ENCODE measurements at regions not wholly inside any gene's neighbourhood (a gene's known extent, or its start where the extent isn't known, plus 50 kb on each side); places are given as distances from the start of the nearest gene placed in this dataset.

- Histone ChIP-seq H3K27me3 (no peaks in the 10 kb centered on the region), H3K4me1 (no peaks in the 10 kb centered on the region), H3K36me3 (no peaks in the 10 kb centered on the region), H3K27ac (no peak overlapping the region), H3K4me3 (no peak overlapping the region), H3K9me3 (no peaks in the 10 kb centered on the region)
- no peak for ATAC-seq
- no peak for DNase-seq
- intact Hi-C loops (cut with DNase I): no loop called here
- no peak for TF ChIP-seq CTCF (IDR thresholded peaks at IDR 0.05)
These were observed 319.3 kb downstream of the TDRD3 start for GRCh38 chr13:60716313-60716712.

DNA sequence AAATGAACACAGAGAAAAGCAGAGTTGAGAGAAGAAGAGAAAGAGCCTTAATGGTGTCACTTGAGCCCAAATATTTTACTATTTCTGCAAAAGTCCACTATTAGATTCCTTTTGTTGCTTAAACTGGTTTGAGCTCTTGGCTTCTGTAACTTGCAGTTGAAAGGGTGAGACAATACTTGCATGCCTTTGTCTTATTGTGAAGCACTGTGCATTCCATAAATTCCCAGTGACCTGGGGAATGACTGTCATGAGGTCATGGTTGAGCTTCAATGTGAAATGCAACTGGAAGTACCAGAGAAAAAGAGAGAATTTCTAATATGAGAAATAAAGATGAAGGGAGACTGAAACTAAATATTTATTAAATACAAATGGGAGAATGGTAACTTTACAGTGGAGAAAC is 310.9 kb downstream of the TDRD3 start:
- H3K9me3 ChIP-seq: no peaks in the 10 kb centered on the region
- no peak overlapping the region for H3K27ac ChIP-seq
- ATAC-seq (no peak), DNase-seq (no peak)
- no peak for TF ChIP-seq CTCF (IDR thresholded peaks at IDR 0.05)
- H3K27me3 ChIP-seq: no peaks in the 10 kb centered on the region
- intact Hi-C loops (cut with DNase I): no loop called here
- H3K36me3 ChIP-seq: no peaks in the 10 kb centered on the region
- H3K4me3 ChIP-seq: no peak overlapping the region
- no peaks in the 10 kb centered on the region for H3K4me1 ChIP-seq

DNA sequence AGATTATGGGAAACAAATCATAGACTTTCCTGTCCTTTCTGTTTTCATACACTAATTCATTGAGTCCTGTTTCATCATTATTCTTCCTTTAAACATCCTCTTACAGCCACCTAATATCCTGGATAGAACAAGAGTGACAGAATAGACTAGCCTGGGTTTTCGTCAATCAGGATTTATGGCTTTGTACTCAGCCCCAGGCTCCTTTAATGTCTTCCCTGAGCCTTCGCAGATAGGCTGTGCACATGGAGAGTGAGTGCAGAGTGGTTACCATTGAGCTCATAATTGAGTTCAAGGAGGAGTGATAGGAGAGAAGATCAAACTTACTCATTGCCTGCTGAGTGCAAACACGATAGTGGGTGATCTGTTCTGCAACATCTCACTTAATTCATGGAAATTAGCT is 304.9 kb downstream of the TDRD3 start:
- intact Hi-C loops (cut with DNase I): no loop called here

GRCh38 chr13:60700994-60701393 is 304.0 kb downstream of the TDRD3 start:
- no peak for ATAC-seq
- no peaks in the 10 kb centered on the region for H3K9me3 ChIP-seq
- no peaks in the 10 kb centered on the region for H3K27me3 ChIP-seq
- H3K4me3 ChIP-seq: no peak overlapping the region
- no peak for TF ChIP-seq CTCF (IDR thresholded peaks at IDR 0.05)
- no peaks in the 10 kb centered on the region for H3K4me1 ChIP-seq
- H3K27ac ChIP-seq: no peak overlapping the region
- DNase-seq: no peak
- no peaks in the 10 kb centered on the region for H3K36me3 ChIP-seq
- intact Hi-C loops (cut with DNase I): no loop called here

More for the DNA sequence above, 304.9 kb downstream of the TDRD3 start:
- Histone ChIP-seq H3K9me3 (no peaks in the 10 kb centered on the region), H3K27ac (no peak overlapping the region), H3K4me1 (no peaks in the 10 kb centered on the region), H3K27me3 (no peaks in the 10 kb centered on the region), H3K4me3 (no peak overlapping the region), H3K36me3 (no peaks in the 10 kb centered on the region)
- no peak for DNase-seq
- TF ChIP-seq CTCF (IDR thresholded peaks at IDR 0.05): no peak
- no peak for ATAC-seq

- intact Hi-C loops (cut with DNase I): no loop called here
- Histone ChIP-seq H3K4me3 (no peak overlapping the region), H3K4me1 (no peaks in the 10 kb centered on the region), H3K9me3 (no peaks in the 10 kb centered on the region), H3K27me3 (no peaks in the 10 kb centered on the region), H3K27ac (no peak overlapping the region), H3K36me3 (no peaks in the 10 kb centered on the region)
- no peak for TF ChIP-seq CTCF (IDR thresholded peaks at IDR 0.05)
- DNase-seq (no peak), ATAC-seq (no peak)
These were observed 302.6 kb downstream of the TDRD3 start for GRCh38 chr13:60699636-60700035.

DNA sequence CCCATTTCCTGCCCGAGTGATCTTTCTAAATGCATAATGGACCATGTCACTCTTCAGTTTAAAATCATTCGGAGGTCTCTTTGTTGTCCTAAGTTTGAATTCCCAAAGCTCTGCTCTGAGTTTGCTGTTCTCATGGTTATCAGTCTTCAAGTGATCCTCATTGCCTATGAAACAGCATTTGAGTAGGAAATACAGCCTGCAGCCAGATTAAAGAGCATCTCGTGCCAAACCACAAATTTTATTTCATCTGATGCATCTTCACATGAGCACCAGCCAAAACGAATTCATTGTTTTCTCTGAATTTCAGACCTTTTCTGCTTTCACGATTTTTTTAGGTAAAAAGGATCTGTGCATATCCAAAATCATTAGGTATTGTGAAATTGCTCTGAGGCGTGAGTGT is 299.6 kb downstream of the TDRD3 start:
- Histone ChIP-seq H3K4me1 (no peaks in the 10 kb centered on the region), H3K4me3 (no peak overlapping the region), H3K27me3 (no peaks in the 10 kb centered on the region), H3K9me3 (no peaks in the 10 kb centered on the region), H3K36me3 (no peaks in the 10 kb centered on the region), H3K27ac (no peak overlapping the region)
- no peak for ATAC-seq
- TF ChIP-seq CTCF (IDR thresholded peaks at IDR 0.05): no peak
- intact Hi-C loops (cut with DNase I): no loop called here
- no peak for DNase-seq

Measured in upper lobe of right lung (tissue), 1 donor.